ENCODE measurements at regions not wholly inside any gene's neighbourhood (a gene's known extent, or its start where the extent isn't known, plus 50 kb on each side); places are given as distances from the start of the nearest gene placed in this dataset.

- TF ChIP-seq TEAD4 (CRISPR knock-in tag; IDR thresholded peaks at IDR 0.05) (no peak), MXD4 (CRISPR knock-in tag; IDR thresholded peaks at IDR 0.05; ENCODE audit: borderline replicate concordance) (no peak), ZMAT4 (CRISPR knock-in tag; IDR thresholded peaks at IDR 0.05) (no peak), GTF2I (CRISPR knock-in tag; conservative IDR thresholded peaks at IDR 0.05) (no peak), ZNF263 (CRISPR knock-in tag; IDR thresholded peaks at IDR 0.05; ENCODE audit: low read depth) (no peak), ELF4 (CRISPR knock-in tag; IDR thresholded peaks at IDR 0.05; ENCODE audit: low read depth) (no peak), GABPB1 (CRISPR knock-in tag; IDR thresholded peaks at IDR 0.05) (no peak), HMGA2 (CRISPR knock-in tag; IDR thresholded peaks at IDR 0.05) (no peak), IRF2 (CRISPR knock-in tag; IDR thresholded peaks at IDR 0.05; ENCODE audit: borderline replicate concordance, low read depth) (no peak), NFE2L1 (CRISPR knock-in tag; IDR thresholded peaks at IDR 0.05) (no peak), RELA (CRISPR knock-in tag; IDR thresholded peaks at IDR 0.05; ENCODE audit: borderline replicate concordance) (no peak), ZNF423 (CRISPR knock-in tag; IDR thresholded peaks at IDR 0.05) (no peak), USF1 (CRISPR knock-in tag; IDR thresholded peaks at IDR 0.05) (no peak), NFYB (CRISPR knock-in tag; conservative IDR thresholded peaks at IDR 0.05; ENCODE audit: low read depth) (no peak)
- H3K4me1 Mint-ChIP-seq: peaks cover 23% of the 10 kb centered on the region
- no peak overlapping the region for H3K4me3 Mint-ChIP-seq
- no peaks in the 10 kb centered on the region for H3K36me3 Mint-ChIP-seq
- H3K27me3 Mint-ChIP-seq (ENCODE audit: low read depth): no peaks in the 10 kb centered on the region; the same call in 1 of the 2 replicates
- H3K9me3 Mint-ChIP-seq: peaks cover 6% of the 10 kb centered on the region; the same call in 1 of the 2 replicates
- H3K27ac Mint-ChIP-seq: no peak overlapping the region
- POLR2A ChIA-PET: no interaction called here
- CTCF ChIA-PET: no interaction called here
- DNase-seq (ENCODE audit: low spot score): no peak
- ATAC-seq: no peak
Measured at GRCh38 chr14:85461432-85462133, 68.4 kb upstream of the FLRT2 start.

GRCh38 chr14:85463512-85463911 lies 66.4 kb upstream of the FLRT2 start:
- Mint-ChIP-seq H3K9me3 (peaks cover 6% of the 10 kb centered on the region; the same call in 1 of the 2 replicates), H3K4me3 (no peak overlapping the region), H3K36me3 (no peaks in the 10 kb centered on the region), H3K4me1 (peaks cover 23% of the 10 kb centered on the region), H3K27ac (no peak overlapping the region), H3K27me3 (ENCODE audit: low read depth) (no peaks in the 10 kb centered on the region; the same call in 1 of the 2 replicates)
- ATAC-seq (peak; percentile 69), DNase-seq (ENCODE audit: low spot score) (no peak)
- CTCF ChIA-PET: no interaction called here
- TF ChIP-seq NFATC4 (CRISPR knock-in tag; IDR thresholded peaks at IDR 0.05) (no peak), ERG (CRISPR knock-in tag; IDR thresholded peaks at IDR 0.05) (no peak), MAX (CRISPR knock-in tag; IDR thresholded peaks at IDR 0.05) (no peak), AR (CRISPR knock-in tag; IDR thresholded peaks at IDR 0.05) (no peak), ETV6 (CRISPR knock-in tag; IDR thresholded peaks at IDR 0.05) (no peak), CREM (CRISPR knock-in tag; IDR thresholded peaks at IDR 0.05) (no peak), FOXP4 (CRISPR knock-in tag; IDR thresholded peaks at IDR 0.05) (no peak), IRF2 (CRISPR knock-in tag; IDR thresholded peaks at IDR 0.05; ENCODE audit: borderline replicate concordance, low read depth) (no peak), ZMAT4 (CRISPR knock-in tag; IDR thresholded peaks at IDR 0.05) (no peak), IRF1 (CRISPR knock-in tag; IDR thresholded peaks at IDR 0.05) (no peak), MLX (CRISPR knock-in tag; IDR thresholded peaks at IDR 0.05) (no peak)
- POLR2A ChIA-PET: interaction anchor here (0.6 kb wide), 1 partner anchor 374 kb away, joined by 4 read pairs; no protein-coding TSS in a partner anchor

Measured in WTC11 (cell line).